ENCODE measurements at regions not wholly inside any gene's neighbourhood (a gene's known extent, or its start where the extent isn't known, plus 50 kb on each side); places are given as distances from the start of the nearest gene placed in this dataset.

GRCh38 chr16:17657045-17657444 is 186.3 kb upstream of the XYLT1 start:
- Mint-ChIP-seq H3K4me1 (ENCODE audit: low read depth) (no peaks in the 10 kb centered on the region), H3K36me3 (ENCODE audit: low read depth) (no peaks in the 10 kb centered on the region), H3K4me3 (ENCODE audit: unreplicated experiment) (no peak overlapping the region), H3K27me3 (ENCODE audit: low read depth) (peaks cover 3% of the 10 kb centered on the region), H3K27ac (ENCODE audit: unreplicated experiment) (no peak overlapping the region), H3K9me3 (ENCODE audit: low read depth) (peaks cover 3% of the 10 kb centered on the region)
- no peak for TF ChIP-seq CTCF (IDR thresholded peaks at IDR 0.05)
- no peak for DNase-seq (ENCODE audit: low spot score)

- DNase-seq (ENCODE audit: low spot score): no peak
- Mint-ChIP-seq H3K4me3 (ENCODE audit: unreplicated experiment) (no peak overlapping the region), H3K9me3 (ENCODE audit: low read depth) (no peaks in the 10 kb centered on the region), H3K4me1 (ENCODE audit: low read depth) (no peaks in the 10 kb centered on the region), H3K27ac (ENCODE audit: unreplicated experiment) (no peak overlapping the region), H3K27me3 (ENCODE audit: low read depth) (peaks cover 3% of the 10 kb centered on the region), H3K36me3 (ENCODE audit: low read depth) (no peaks in the 10 kb centered on the region)
- no peak for TF ChIP-seq CTCF (IDR thresholded peaks at IDR 0.05)
These were observed 183.8 kb upstream of the XYLT1 start for GRCh38 chr16:17654571-17654970.

- Mint-ChIP-seq H3K27ac (ENCODE audit: unreplicated experiment) (no peak overlapping the region), H3K27me3 (ENCODE audit: low read depth) (peaks cover 3% of the 10 kb centered on the region), H3K36me3 (ENCODE audit: low read depth) (no peaks in the 10 kb centered on the region), H3K9me3 (ENCODE audit: low read depth) (no peaks in the 10 kb centered on the region), H3K4me1 (ENCODE audit: low read depth) (no peaks in the 10 kb centered on the region), H3K4me3 (ENCODE audit: unreplicated experiment) (no peak overlapping the region)
- no peak for TF ChIP-seq CTCF (IDR thresholded peaks at IDR 0.05)
- no peak for DNase-seq (ENCODE audit: low spot score)
These were observed 183.4 kb upstream of the XYLT1 start for GRCh38 chr16:17654142-17654541.

GRCh38 chr16:17647879-17648872 is 177.4 kb upstream of the XYLT1 start:
- no peak for TF ChIP-seq CTCF (IDR thresholded peaks at IDR 0.05)
- DNase-seq (ENCODE audit: low spot score): no peak
- Mint-ChIP-seq H3K27ac (ENCODE audit: unreplicated experiment) (no peak overlapping the region), H3K4me3 (ENCODE audit: unreplicated experiment) (no peak overlapping the region), H3K9me3 (ENCODE audit: low read depth) (peaks cover 14% of the 10 kb centered on the region), H3K4me1 (ENCODE audit: low read depth) (no peaks in the 10 kb centered on the region), H3K36me3 (ENCODE audit: low read depth) (peaks cover 2% of the 10 kb centered on the region), H3K27me3 (ENCODE audit: low read depth) (no peaks in the 10 kb centered on the region)

GRCh38 chr16:17643935-17644334 is 173.2 kb upstream of the XYLT1 start:
- H3K9me3 Mint-ChIP-seq (ENCODE audit: low read depth): peaks cover 20% of the 10 kb centered on the region
- no peak for TF ChIP-seq CTCF (IDR thresholded peaks at IDR 0.05)

More at GRCh38 chr16:17643935-17644334, 173.2 kb upstream of the XYLT1 start:
- H3K27me3 Mint-ChIP-seq (ENCODE audit: low read depth): no peaks in the 10 kb centered on the region
- no peak overlapping the region for H3K4me3 Mint-ChIP-seq (ENCODE audit: unreplicated experiment)
- H3K36me3 Mint-ChIP-seq (ENCODE audit: low read depth): peaks cover 2% of the 10 kb centered on the region
- H3K4me1 Mint-ChIP-seq (ENCODE audit: low read depth): no peaks in the 10 kb centered on the region
- no peak overlapping the region for H3K27ac Mint-ChIP-seq (ENCODE audit: unreplicated experiment)
- no peak for DNase-seq (ENCODE audit: low spot score)
